Hepatocyte (in vitro differentiated cells): ENCODE measurements at regions not wholly inside any gene's neighbourhood (a gene's known extent, or its start where the extent isn't known, plus 50 kb on each side); places are given as distances from the start of the nearest gene placed in this dataset.

ENCODE experiments used
- DNase-seq: peaks from one replicate; pipeline ENCODE4 v3.0.0-alpha.2; 2016; ENCODE audit warnings: low spot score
- H2AFZ ChIP-seq: fragments of 200-600 bp; sonication (generic); 2 replicates; pipeline ENCODE4 v1.6.0; 2016; ENCODE audit warnings: antibody characterized with exemption, mild to moderate bottlenecking
- H3K27ac ChIP-seq: fragments of 200-600 bp; sonication (generic); 2 replicates; pipeline ENCODE4 v1.5.1; 2016; ENCODE audit warnings: mild to moderate bottlenecking
- H3K27me3 ChIP-seq: fragments of 200-600 bp; sonication (generic); 2 replicates; pipeline ENCODE4 v1.6.1; 2016
- H3K36me3 ChIP-seq: fragments of 200-600 bp; sonication (generic); replicated peaks from 2 replicates; pipeline ENCODE4 v1.5.1; 2016; ENCODE audit warnings: low read depth; ENCODE audit not compliant: insufficient read depth
- H3K4me1 ChIP-seq: fragments of 200-600 bp; sonication (generic); 2 replicates; pipeline ENCODE4 v1.5.1; 2016; ENCODE audit warnings: mild to moderate bottlenecking, moderate library complexity; ENCODE audit not compliant: insufficient read depth
- H3K4me2 ChIP-seq: fragments of 200-600 bp; sonication (generic); 2 replicates; pipeline ENCODE4 v1.6.0; 2016
- H3K4me3 ChIP-seq: fragments of 200-600 bp; sonication (generic); 2 replicates; pipeline ENCODE4 v1.5.1; 2016; ENCODE audit warnings: mild to moderate bottlenecking
- H3K79me2 ChIP-seq: fragments of 200-600 bp; sonication (generic); 2 replicates; pipeline ENCODE4 v1.6.0; 2017; ENCODE audit warnings: mild to moderate bottlenecking
- H3K9me2 ChIP-seq: fragments of 200-600 bp; sonication (generic); replicated peaks from 2 replicates; pipeline ENCODE4 v1.6.0; 2017; ENCODE audit warnings: mild to moderate bottlenecking; ENCODE audit not compliant: insufficient read depth
- H3K9me3 ChIP-seq: fragments of 200-600 bp; sonication (generic); 2 replicates; pipeline ENCODE4 v1.5.1; 2016; ENCODE audit warnings: low read depth, mild to moderate bottlenecking
- H4K20me1 ChIP-seq: fragments of 200-600 bp; sonication (generic); 2 replicates; pipeline ENCODE4 v1.6.0; 2016; ENCODE audit warnings: mild to moderate bottlenecking; ENCODE audit not compliant: insufficient read depth, poor library complexity, severe bottlenecking
- CTCF ChIP-seq: fragments of 200-600 bp; sonication (generic); IDR thresholded peaks from 2 replicates; pipeline ENCODE4 v1.5.1; 2016; ENCODE audit warnings: antibody characterized with exemption, mild to moderate bottlenecking; ENCODE audit not compliant: poor library complexity
- EZH2 ChIP-seq: fragments of 200-600 bp; sonication (generic); IDR thresholded peaks from 2 replicates; pipeline ENCODE4 v1.6.1; 2016; ENCODE audit warnings: antibody characterized with exemption, mild to moderate bottlenecking, borderline replicate concordance
- EZH2phosphoT487 ChIP-seq: fragments of 200-600 bp; sonication (generic); IDR thresholded peaks from one replicate; pipeline ENCODE4 v1.6.1; 2018; ENCODE audit warnings: antibody characterized with exemption, mild to moderate bottlenecking, low read depth, moderate library complexity; ENCODE audit not compliant: unreplicated experiment, severe bottlenecking
- WGBS: methylation state at CpG from one replicate; pipeline ENCODE4 v1.1.6; 2016; ENCODE audit warnings: low lambda C conversion rate; ENCODE audit errors: missing lambda C conversion rate; 5-methylcytosine and 5-hydroxymethylcytosine counted together

- TF ChIP-seq EZH2 (no peak), EZH2phosphoT487 (no peak), CTCF (no peak)
- no peak for DNase-seq
- Histone ChIP-seq H3K36me3 (no peaks in the 10 kb centered on the region), H3K4me2 (no peak overlapping the region), H3K9me2 (no peaks in the 10 kb centered on the region), H3K27ac (no peak overlapping the region), H3K4me3 (no peak overlapping the region), H2AFZ (no peak overlapping the region), H3K9me3 (no peaks in the 10 kb centered on the region), H3K4me1 (peaks cover 10% of the 10 kb centered on the region), H3K79me2 (no peaks in the 10 kb centered on the region), H4K20me1 (no peaks in the 10 kb centered on the region), H3K27me3 (no peaks in the 10 kb centered on the region)
- 55% methylated on average over 11 of the region's 11 CpGs for WGBS
Observed at GRCh38 chr2:20145497-20146193, 79.3 kb downstream of the SDC1 start.

- no peak for DNase-seq
- no peaks in the 10 kb centered on the region for H3K9me3 ChIP-seq
- H3K36me3 ChIP-seq: no peaks in the 10 kb centered on the region
- H3K4me1 ChIP-seq: peaks cover 13% of the 10 kb centered on the region
- H2AFZ ChIP-seq: no peak overlapping the region
- no peak overlapping the region for H3K4me3 ChIP-seq
- H3K4me2 ChIP-seq: no peak overlapping the region
- H4K20me1 ChIP-seq: no peaks in the 10 kb centered on the region
- no peaks in the 10 kb centered on the region for H3K27me3 ChIP-seq
- no peaks in the 10 kb centered on the region for H3K79me2 ChIP-seq
- WGBS: 91% methylated on average over 6 of the region's 6 CpGs
- TF ChIP-seq EZH2phosphoT487 (no peak), CTCF (no peak), EZH2 (no peak)
- H3K9me2 ChIP-seq: no peaks in the 10 kb centered on the region
- H3K27ac ChIP-seq: no peak overlapping the region
Observed at GRCh38 chr2:20144861-20145260, 80.1 kb downstream of the SDC1 start.

GRCh38 chr2:20144196-20144595 is 80.7 kb downstream of the SDC1 start:
- 100% methylated on average over 1 of the region's 1 CpG for WGBS
- no peak for DNase-seq
- no peak for TF ChIP-seq EZH2
- TF ChIP-seq CTCF: no peak
- no peak for TF ChIP-seq EZH2phosphoT487

More at GRCh38 chr2:20144196-20144595, 80.7 kb downstream of the SDC1 start:
- no peaks in the 10 kb centered on the region for H3K79me2 ChIP-seq
- no peaks in the 10 kb centered on the region for H3K36me3 ChIP-seq
- no peak overlapping the region for H3K4me2 ChIP-seq
- no peaks in the 10 kb centered on the region for H3K27me3 ChIP-seq
- H2AFZ ChIP-seq: no peak overlapping the region
- no peak overlapping the region for H3K27ac ChIP-seq
- H4K20me1 ChIP-seq: no peaks in the 10 kb centered on the region
- H3K9me3 ChIP-seq: no peaks in the 10 kb centered on the region
- H3K4me3 ChIP-seq: no peak overlapping the region
- H3K9me2 ChIP-seq: no peaks in the 10 kb centered on the region
- H3K4me1 ChIP-seq: peaks cover 15% of the 10 kb centered on the region
